ENCODE measurements at regions not wholly inside any gene's neighbourhood (a gene's known extent, or its start where the extent isn't known, plus 50 kb on each side); places are given as distances from the start of the nearest gene placed in this dataset.
"Not testable (repeated sequence)": the region's sequence is repeated elsewhere in the genome, so short reads cannot be mapped to it uniquely, and the experiment has no call there.

DNA sequence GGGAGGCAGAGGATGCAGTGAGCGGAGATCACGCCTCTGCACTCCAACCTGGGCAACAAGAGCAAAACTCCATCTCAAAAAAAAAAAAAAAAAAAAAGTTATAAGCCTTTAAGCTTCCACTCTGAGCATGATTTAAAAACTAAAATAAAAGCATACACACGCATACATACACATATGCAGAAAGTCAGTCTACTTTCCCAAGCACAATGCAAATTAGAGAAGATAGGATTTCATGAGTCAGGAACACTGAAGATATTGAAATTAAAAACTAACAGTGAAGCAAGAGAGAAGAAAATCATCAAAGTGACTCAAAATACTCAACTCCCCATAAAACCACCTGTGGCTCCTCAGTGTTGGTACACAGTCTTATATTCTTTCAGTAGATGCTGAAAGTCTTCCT is 1009.5 kb upstream of the WWC1 start:
- no peak for DNase-seq (ENCODE audit: low spot score)

DNA sequence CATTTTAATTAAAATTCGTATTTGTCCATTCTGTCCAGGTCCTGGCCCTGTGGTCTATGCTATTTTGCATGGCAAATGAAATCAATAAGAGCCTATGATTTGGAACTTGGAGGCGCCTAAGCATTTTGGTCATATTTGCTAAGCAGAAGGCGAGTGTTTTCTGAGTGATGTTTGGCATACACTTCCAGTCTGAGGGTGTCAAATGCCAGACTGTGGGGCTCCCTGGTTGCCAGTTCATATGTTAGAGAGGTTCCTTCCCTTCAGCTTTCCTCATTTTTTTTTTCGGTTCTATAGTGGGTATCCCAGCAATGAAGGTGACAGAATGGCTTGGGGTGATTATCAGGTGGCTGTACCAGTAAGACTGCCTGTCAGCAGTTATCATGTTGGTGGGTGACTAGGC is 1007.8 kb upstream of the WWC1 start:
- no peak for DNase-seq (ENCODE audit: low spot score)

DNA sequence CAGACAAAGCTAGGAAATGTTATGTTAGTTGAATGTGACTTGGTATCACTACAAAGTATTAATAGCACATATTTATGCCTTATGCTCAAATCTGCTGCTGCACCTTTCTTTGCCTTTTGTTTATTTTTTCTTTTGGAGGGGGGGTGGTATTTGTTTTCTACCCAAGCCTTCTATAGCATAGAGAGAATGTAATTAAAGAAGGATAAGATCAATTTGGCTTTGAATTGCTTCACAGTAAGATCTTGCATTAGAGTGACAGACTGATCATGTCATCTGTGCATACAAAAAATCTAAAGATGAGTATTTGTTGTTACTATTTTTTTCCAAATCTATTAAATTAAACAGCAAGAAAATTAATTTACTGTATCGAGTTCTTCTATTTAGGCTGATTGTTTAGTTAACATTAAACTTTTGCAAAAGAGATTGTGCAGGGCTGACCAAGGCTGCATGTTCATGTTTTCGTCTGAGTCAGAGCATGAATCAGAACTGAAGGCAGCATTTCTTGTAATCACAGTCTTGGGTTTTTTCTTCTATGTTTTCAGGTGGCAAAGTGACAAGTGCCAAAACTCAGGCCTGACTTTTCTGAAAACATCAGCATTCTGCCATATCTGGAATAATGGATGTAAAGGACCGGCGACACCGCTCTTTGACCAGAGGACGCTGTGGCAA is 1007.1 kb upstream of the WWC1 start:
- DNase-seq (ENCODE audit: low spot score): no peak

DNA sequence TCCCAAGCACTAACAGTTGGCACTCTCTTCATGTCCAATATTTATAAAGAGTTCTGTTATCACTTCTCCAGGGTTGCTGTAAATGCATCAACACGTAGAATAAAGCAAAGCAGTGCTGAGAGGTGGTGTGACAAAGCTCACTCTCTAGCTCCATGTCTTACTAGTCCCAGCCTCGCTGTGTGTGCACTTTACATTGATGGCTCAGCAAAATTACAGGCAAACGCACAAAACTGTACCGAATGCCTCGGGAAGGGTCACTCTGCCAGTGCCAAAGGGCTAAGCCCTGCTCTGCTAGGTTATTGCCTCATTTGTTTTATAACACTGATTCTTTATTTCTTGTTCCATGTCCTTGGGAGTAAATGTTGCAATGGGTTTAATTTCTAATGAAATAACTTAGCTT is 1005.9 kb upstream of the WWC1 start:
- no peak for DNase-seq (ENCODE audit: low spot score)

DNA sequence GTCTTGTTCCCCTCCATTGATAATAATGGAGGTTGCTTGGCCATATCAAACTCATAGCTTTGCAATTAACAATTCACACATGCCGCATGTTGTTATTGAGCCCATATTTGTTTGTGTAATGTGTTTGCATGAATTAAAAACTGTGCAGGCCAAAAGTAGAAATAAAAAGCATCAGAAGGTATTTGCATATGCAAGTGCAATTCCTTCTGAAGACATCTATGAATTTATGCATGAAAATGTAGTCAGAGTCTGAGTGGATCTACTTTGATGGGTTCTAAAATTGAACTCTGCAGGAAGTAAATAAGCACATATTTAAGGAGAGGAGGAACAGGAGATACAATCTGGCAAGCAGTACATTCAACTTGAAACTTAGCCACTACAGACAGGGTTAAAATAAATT is 1004.6 kb upstream of the WWC1 start:
- DNase-seq (ENCODE audit: low spot score): no peak

DNA sequence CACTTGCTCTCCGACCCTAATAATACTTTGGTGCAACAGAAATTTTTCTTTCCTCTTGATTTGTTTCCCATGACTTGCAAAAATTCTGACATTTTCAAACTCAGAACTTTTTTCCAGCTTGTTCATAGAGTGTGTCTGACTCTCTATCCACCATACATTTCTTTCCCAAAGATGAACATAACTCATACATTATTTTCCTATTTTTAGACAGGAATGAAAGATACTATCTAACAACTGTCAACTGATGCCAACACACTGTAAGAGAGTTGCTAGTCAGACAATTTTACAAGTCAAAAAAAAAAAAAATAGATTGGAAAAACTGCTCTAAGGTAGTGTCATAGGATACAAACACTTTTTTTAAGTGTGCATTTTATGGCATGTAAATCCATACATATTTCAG is 1001.0 kb upstream of the WWC1 start:
- no peak for DNase-seq (ENCODE audit: low spot score)

DNA sequence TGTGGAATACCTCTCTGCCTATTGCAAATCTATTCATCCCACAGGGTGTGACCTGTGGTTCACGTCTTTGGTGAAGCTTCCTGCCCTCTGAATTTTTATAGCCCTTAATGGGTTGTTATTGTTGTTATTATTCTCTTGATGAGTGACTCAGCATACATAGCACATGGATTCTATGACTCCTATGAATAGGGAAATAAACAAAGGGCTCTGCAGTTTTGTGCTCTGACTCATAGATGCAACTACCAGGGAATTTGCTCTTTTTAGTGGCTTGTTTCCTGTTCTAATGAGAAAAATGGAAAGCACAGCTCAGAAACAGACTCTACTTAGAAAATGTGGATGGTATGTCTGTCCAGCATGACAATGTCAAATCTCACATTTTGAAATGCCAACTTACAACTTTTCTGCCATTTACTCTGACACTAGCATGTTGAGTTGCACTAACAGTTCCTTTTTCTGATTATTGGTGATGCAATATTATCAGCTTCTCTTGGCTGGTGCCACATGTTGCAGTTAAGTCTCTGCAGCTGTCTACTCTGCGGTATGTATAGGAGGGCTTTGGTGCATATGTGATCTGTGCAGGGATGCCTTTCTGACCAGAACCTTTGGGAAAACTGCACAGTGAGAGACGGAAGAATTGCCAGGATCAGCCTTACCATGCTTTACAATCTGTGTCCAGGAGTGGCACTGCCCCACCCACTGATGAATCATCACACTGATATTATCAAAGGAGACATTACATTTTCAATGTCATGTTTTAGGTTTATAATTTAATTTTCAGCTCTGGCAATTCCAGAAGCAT is 996.4 kb upstream of the WWC1 start:
- DNase-seq (ENCODE audit: low spot score): peak; percentile 32

DNA sequence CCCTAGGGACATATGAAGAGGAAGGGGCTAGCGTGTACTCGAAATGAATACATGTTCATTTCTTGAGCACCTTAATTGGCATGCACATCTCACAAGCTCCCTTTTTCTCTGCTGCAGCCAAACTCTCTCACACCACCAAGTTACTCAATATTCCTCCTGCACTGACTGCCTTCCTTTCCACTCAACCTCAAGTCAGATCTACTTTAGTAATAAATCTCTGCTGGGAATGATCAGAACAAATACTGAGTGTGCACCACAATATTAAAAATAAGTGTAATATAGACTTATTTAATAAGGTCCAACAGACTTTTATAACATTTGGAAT is 995.8 kb upstream of the WWC1 start:
- no peak for DNase-seq (ENCODE audit: low spot score)

DNA sequence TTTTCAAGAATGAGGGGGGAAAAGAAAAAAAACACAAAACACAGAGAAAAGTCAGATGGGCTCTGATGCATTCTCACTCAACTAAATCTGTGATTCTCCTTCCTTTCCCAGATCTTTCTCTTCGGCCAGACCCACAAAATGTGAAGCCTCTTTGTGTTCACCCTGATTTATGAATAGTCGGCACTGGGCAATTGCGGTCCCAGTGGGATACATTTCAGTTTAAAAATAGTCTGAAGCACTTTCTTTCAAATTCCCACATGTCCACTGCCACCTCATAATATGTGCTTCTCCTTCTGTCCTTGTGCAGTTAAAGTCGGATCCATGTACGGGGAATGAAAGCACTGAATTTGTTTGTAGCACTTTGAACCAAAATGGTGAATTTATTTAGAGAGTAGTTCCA is 995.4 kb upstream of the WWC1 start:
- no peak for DNase-seq (ENCODE audit: low spot score)

DNA sequence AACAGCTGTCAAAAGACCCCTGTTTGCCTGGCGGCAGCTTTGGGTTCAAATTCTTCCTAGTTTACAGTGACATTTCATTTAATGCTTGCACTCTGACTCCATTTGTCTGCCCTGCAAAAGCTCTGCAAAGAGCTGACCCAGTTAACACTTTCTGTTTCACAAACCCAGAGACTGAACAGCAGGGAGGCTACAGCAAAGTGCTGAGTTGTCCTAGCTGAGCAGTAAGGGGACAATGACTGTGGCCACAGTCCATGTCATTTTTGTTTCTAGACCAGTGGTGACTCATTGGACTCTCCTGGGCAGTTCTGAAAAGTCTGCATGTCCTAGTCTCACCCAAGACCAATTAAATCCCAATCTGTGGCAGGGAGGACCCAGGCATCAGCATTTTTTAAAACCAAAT is 994.8 kb upstream of the WWC1 start:
- DNase-seq (ENCODE audit: low spot score): no peak

DNA sequence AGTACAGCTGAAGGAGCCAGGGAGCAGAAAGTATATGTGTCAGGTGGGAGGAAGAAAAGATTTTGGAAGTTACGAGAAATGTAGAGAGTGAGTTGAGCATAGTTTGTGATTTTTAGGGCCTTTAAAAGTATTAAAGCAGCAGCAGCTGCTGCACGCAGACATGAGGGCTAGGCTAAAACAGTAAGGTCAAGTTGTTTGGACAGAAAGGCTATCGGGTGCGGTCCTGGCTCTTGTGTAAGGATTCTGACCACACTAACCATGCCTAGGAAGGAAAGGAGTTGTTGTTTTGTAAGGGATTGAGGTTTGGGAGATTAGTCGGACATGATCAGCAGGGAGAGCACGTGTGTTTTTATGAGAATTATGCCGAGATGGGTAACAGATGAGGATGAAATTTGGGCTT is 991.6 kb upstream of the WWC1 start:
- not testable (repeated sequence) for DNase-seq (ENCODE audit: low spot score)

DNA sequence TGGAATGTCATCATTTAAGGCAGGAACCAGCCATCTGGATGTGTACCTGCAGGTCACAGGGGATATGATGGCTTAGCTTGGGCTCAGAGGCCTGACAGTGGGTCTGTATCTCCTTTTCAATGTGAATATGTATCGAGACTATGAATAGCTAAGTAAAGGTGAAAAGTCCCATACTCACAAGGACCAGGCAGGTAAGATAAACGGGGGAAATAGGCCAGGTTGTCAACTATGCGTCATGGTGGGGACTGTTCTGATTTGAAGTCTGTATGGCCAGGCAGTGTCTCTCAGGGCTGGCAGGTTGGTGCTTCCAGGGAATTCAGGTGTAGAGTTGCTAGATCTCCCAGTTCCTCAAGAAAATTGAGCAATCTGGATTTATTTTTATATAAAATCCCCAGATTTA is 987.9 kb upstream of the WWC1 start:
- no peak for DNase-seq (ENCODE audit: low spot score)

DNA sequence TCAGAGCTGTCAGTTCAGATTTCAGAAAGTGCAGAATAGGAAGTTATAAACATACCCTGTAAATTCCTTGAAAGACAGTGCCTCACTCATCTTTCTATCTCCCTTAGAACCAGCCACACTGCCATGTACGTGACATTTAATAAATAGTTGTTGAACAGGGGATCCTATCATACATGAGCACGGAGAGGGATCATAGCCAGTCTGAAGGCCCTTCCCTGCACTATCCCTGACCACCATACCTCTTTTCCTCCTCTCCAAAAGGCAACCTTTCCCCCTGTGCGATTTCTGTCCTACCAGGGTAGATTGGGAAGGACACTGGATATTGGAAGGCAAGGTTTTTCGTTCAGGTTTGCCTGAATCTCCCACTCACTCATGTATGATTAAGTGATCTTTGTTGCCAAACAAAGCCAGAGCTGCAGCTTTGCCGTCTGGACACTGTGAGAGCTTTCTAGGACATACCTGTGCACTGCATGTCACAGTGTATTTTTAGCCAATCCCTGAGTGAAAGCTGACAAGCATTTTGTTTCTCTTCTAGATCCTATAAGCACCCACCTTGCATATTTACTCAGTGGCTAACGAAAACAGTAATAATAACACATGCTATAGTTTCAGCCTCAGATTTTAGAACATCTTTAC is 986.5 kb upstream of the WWC1 start:
- DNase-seq (ENCODE audit: low spot score): no peak

DNA sequence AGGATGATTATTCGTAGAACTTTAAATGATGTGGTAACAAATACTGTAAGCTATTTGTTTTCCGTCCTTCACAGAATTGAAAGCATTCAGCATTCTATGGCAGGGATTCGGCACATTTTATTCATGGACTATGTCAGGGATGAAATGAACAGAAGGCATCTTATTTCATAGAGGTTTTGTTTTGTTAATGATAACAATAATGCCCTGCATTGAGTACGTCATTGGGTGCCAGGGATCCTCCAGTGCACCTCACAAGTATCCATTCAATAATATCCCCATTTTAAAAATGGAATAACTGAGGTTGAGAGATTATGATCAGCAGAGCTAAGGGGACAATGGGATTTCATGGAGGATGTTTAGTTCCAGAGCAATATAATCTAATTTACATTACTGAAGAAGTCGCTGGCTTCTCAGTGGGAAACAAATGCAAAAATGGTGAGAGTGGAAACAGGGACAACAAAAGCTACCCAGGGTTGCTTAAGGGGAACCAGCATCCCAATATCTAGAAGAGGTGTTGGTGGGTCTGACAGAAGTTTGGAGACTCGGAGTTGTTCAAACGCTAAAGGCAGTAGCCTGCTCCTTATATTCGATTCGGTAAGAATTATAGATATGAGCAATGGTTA is 985.7 kb upstream of the WWC1 start:
- DNase-seq (ENCODE audit: low spot score): no peak

DNA sequence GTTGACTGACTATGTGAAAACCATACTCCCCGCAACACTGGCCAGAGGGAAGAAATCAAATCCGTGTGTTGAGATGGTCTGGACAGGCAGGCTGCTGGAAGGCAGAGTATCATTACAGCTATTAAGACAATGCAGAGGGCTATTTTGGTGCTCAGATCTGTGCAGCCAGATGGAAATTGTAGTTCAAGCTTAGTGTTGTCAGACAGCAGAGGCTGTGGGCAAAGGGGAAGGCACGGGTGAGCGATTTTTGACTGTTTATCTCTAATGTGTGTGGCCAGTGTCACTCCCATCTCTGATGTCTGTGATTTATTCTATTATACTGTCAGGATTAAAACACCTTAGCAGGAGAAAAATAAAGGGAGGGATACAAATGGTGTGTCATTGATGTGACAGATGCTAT is 984.4 kb upstream of the WWC1 start:
- no peak for DNase-seq (ENCODE audit: low spot score)

DNA sequence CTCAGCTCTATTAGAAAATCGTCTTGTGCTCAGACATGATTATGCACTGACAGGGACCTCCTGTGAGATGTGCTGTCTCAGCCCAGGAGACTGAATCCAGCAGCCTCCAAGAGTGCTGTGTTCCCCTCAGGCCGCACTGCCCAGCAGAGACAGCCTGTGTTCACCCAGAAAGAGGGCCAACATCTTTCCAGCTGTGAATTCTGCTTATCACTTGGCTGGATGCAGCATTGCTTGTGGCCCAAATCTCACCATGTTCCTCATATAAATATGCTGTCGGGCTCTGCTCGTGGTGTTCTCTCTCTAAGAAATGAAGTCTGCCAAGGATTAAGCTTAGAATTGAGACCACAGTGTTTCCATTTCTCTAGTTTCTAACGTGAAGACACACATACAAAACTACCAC is 983.0 kb upstream of the WWC1 start:
- no peak for DNase-seq (ENCODE audit: low spot score)

DNA sequence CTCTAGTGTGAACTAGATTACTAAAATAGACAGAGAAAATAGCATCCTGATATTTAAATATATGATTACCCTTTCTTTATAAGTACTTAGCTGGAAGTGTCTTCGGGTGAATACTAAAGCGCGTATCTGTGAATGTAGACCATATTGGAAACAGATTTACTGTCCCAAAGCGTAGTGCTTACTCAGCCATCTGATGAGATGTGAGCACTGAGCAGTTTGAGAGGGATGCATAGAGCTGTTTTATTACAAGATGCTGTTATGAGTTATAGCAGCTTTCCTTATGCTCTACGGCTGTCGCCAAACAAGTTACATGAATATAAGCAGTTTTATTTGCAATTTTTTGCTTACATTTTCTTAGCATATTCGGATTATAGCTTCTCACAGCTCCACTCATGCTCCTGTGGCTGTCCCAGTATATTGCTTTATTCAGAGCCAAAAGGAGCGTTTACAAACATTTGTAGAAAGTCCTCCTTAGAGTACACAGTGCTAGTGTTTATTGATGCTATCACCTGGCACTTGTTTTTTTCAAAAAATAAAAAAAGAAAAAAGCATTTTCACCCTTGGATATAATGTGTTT is 981.4 kb upstream of the WWC1 start:
- peak; percentile 28 for DNase-seq (ENCODE audit: low spot score)

DNA sequence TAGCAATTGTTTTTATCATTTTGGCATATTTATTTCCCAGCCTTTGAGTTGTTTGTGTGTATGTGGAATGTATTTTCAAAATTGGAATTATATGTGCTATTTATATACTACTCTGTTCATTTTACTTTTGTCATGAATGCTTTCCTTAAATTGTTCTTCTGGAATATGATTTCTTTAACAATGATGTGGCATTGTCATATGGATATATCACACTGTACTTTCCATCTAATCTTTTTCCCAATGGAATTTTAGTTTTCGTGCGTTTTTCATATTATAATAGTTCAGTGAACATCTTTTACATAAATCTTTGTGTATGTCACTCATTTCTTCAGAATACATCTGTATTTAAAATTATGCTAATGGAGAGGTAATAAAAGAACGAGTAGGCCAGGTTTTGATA is 980.1 kb upstream of the WWC1 start:
- no peak for DNase-seq (ENCODE audit: low spot score)

DNA sequence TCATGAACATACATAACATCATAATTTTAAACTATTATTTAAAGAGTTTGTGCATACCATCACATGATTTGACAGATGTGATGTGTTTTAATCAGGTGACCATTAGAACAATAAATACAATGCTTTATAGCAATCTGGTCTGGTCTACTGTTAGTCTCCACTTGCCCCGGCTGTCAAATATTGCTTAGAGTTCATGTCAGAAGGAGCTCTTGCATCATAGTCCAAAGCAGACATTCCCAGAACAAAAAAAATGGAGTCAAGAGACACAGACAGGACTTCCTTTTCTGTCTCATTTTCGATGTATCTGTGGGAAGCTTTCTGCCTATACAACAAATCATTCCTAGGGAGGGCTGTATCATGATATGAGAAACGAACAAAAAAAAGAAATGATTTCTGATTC is 979.2 kb upstream of the WWC1 start:
- DNase-seq (ENCODE audit: low spot score): no peak

DNA sequence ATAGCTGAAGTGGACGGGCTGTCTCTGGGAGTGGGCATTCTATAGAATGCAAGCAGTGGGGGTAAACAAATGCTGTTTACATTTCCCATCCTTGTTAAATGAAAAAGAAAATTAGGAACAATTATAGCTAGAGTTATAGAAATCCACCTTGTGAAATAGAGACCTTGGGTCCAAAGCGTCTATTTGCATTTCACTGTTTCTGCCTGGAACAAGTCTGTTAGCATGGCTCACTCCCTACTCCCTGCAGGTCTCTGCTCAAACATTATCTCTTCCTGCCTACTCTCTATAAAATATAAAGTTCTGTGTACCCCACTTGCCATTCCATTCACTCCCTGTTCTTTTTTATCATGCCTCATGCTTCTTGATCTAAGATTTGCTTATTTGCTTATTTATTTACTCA is 975.7 kb upstream of the WWC1 start:
- DNase-seq (ENCODE audit: low spot score): no peak

DNA sequence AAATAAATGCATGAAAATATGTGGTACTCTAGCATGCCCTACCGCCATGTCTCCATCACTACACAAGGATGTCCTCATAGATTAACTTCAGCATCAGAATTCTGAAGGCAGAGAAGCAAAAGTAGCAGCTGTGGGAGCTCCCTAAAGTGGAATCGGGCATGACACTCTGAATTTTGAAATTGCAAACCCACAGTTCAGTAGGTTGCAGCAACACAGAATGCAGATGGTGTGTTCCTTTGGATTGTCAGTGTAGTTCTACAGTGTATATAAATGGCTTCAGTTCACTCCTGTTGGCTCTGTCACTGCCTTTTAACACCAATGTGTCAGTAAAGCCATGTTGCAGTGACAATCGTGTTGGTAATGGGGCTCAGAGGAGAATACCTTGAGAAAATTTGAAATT is 973.6 kb upstream of the WWC1 start:
- peak; percentile 35 for DNase-seq (ENCODE audit: low spot score)

DNA sequence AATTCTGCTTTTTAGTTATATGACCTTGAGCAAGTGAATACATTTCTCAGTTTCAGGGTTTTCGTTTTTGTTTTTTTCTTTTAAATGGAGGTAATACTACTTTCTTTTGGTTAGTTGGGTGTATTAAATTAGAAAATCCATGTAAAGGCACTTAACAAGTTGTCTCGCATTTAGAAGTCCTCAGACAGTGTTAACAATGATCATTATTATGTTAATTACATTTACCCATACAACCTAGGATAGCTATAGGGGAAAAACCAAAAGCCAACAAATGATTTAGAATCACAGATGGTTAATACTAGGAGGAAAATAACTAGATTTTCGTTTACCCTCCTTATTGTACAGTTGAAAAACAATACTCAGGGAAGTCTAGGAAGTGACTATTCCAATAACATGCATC is 972.2 kb upstream of the WWC1 start:
- no peak for DNase-seq (ENCODE audit: low spot score)

DNA sequence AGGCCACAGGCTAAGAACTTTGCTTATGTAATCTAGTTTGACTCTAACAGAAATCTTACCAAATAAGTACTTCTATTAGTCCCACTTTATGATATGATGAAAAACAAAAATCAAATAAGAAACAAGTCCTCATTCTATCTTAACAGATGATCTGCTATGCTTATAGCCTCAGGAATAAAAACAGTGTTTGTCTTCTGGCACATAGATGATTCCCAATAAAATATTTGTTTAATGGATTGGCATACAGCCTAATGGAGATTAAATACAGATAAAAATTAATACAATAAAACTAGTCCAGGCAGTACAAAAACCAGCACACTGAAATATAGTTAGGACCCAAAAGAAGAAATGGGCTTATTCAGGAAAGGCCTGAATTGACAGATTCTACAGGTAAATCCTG is 971.4 kb upstream of the WWC1 start:
- no peak for DNase-seq (ENCODE audit: low spot score)
